GM12891 (cell line): ENCODE measurements at regions not wholly inside any gene's neighbourhood (a gene's known extent, or its start where the extent isn't known, plus 50 kb on each side); places are given as distances from the start of the nearest gene placed in this dataset.
A peak's percentile ranks its signal among the peaks of the same experiment; 100 is the strongest.

Experiments used
- DNase-seq: peaks from one replicate; pipeline ENCODE4 v3.0.0; 2011; ENCODE audit warnings: low spot score; ENCODE audit not compliant: insufficient read length
- FAIRE-seq: peaks from 2 replicates; lab custom pipeline; 2011; peaks lifted over from hg19 to GRCh38; lab: Jason Lieb, UNC
- PAX5 ChIP-seq: IDR thresholded peaks from 2 replicates; pipeline ENCODE4 v1.6.1; 2011; ENCODE audit warnings: low read length, moderate library complexity, mild to moderate bottlenecking; ENCODE audit not compliant: insufficient read depth, severe bottlenecking
- POLR2A ChIP-seq: IDR thresholded peaks from 2 replicates; pipeline ENCODE4 v1.6.1; 2011; ENCODE audit warnings: low read depth, low read length, control low read depth
- POLR2AphosphoS5 ChIP-seq: IDR thresholded peaks from 2 replicates; pipeline ENCODE4 v1.6.1; 2011; ENCODE audit warnings: low read depth, low read length, control low read depth
- POU2F2 ChIP-seq: IDR thresholded peaks from 2 replicates; pipeline ENCODE4 v1.6.1; 2011; ENCODE audit warnings: low read depth, mild to moderate bottlenecking, control low read depth, low read length, moderate library complexity
- SPI1 ChIP-seq: IDR thresholded peaks from 2 replicates; pipeline ENCODE4 v1.6.1; 2011; ENCODE audit warnings: low read depth, low read length, control low read depth
- TAF1 ChIP-seq: IDR thresholded peaks from 2 replicates; pipeline ENCODE4 v1.6.1; 2011; ENCODE audit warnings: low read depth, low read length, control low read depth

GRCh38 chr4:185878633-185879032, 66.6 kb upstream of the SORBS2 start:
- FAIRE-seq (no peak), DNase-seq (no peak)
- TF ChIP-seq SPI1 (no peak), POLR2AphosphoS5 (no peak), TAF1 (no peak), POLR2A (no peak), POU2F2 (no peak), PAX5 (no peak)

- no peak for TF ChIP-seq POLR2AphosphoS5
- FAIRE-seq (no peak), DNase-seq (no peak)
These were observed 67.8 kb upstream of the SORBS2 start for GRCh38 chr4:185879666-185880312.

- FAIRE-seq = no peak
- no peak for DNase-seq
- TF ChIP-seq POU2F2 (no peak), POLR2AphosphoS5 (no peak), PAX5 (no peak), TAF1 (no peak), POLR2A (no peak), SPI1 (no peak)
These were observed 68.6 kb upstream of the SORBS2 start for GRCh38 chr4:185880571-185880970.

GRCh38 chr4:185881430-185881829, 69.4 kb upstream of the SORBS2 start:
- no peak for TF ChIP-seq POLR2A
- TF ChIP-seq POU2F2 = no peak
- no peak for TF ChIP-seq POLR2AphosphoS5
- no peak for TF ChIP-seq SPI1
- TF ChIP-seq PAX5 = no peak
- no peak for TF ChIP-seq TAF1
- DNase-seq (no peak), FAIRE-seq (no peak)

GRCh38 chr4:185883591-185883990, 71.6 kb upstream of the SORBS2 start:
- no peak for TF ChIP-seq POU2F2
- no peak for TF ChIP-seq PAX5
- no peak for TF ChIP-seq TAF1
- no peak for TF ChIP-seq SPI1
- no peak for TF ChIP-seq POLR2A
- TF ChIP-seq POLR2AphosphoS5 = no peak
- FAIRE-seq = no peak
- DNase-seq = no peak

- FAIRE-seq (no peak), DNase-seq (no peak)
- TF ChIP-seq POLR2AphosphoS5 (no peak), PAX5 (no peak), TAF1 (no peak), SPI1 (no peak), POU2F2 (no peak), POLR2A (no peak)
These were observed 73.1 kb upstream of the SORBS2 start for GRCh38 chr4:185885075-185885474.

GRCh38 chr4:185885604-185886003, 73.6 kb upstream of the SORBS2 start:
- no peak for FAIRE-seq
- DNase-seq = no peak
- TF ChIP-seq POLR2A = no peak
- no peak for TF ChIP-seq TAF1
- TF ChIP-seq POLR2AphosphoS5 = no peak
- TF ChIP-seq POU2F2 = no peak
- TF ChIP-seq PAX5 = no peak
- no peak for TF ChIP-seq SPI1

GRCh38 chr4:185886832-185887524, 75.0 kb upstream of the SORBS2 start:
- FAIRE-seq (no peak), DNase-seq (no peak)
- TF ChIP-seq PAX5 (no peak), SPI1 (0 out of 2 replicates have a peak, but pooled peaks have one; percentile 29), POLR2AphosphoS5 (no peak)

- no peak for TF ChIP-seq POLR2A
- TF ChIP-seq SPI1 = no peak
- no peak for TF ChIP-seq PAX5
- TF ChIP-seq TAF1 = no peak
- no peak for TF ChIP-seq POLR2AphosphoS5
- no peak for TF ChIP-seq POU2F2
- DNase-seq = no peak
- no peak for FAIRE-seq
These were observed 76.7 kb upstream of the SORBS2 start for GRCh38 chr4:185888676-185889075.

GRCh38 chr4:185889585-185889984, 77.6 kb upstream of the SORBS2 start:
- FAIRE-seq (no peak), DNase-seq (no peak)
- TF ChIP-seq PAX5 = no peak
- TF ChIP-seq TAF1 = no peak
- no peak for TF ChIP-seq POLR2A
- no peak for TF ChIP-seq POLR2AphosphoS5
- TF ChIP-seq POU2F2 = no peak
- no peak for TF ChIP-seq SPI1
